ENCODE measurements at regions not wholly inside any gene's neighbourhood (a gene's known extent, or its start where the extent isn't known, plus 50 kb on each side); places are given as distances from the start of the nearest gene placed in this dataset.

DNA sequence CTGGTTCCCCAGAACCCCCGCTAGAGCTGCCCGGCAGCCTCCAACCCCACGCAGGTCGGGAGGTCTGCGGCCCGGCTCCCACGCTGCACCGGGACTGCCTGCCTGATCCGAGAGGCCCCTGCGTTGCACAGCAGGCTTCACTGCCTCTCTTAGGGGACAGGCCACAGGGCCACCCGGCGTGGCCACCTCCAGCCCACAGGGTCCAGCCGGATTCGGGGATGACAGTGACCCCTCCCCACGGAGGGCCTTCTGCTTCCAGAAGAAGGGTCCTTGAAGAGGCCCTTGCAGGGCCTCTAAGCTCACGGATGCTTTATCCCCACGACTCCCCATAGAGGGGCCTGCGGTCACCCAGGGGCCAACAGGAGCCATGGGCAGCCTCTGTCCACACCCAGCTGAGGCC, 66.1 kb upstream of the PPP1R26 start:
- TF ChIP-seq, protein P1, sequence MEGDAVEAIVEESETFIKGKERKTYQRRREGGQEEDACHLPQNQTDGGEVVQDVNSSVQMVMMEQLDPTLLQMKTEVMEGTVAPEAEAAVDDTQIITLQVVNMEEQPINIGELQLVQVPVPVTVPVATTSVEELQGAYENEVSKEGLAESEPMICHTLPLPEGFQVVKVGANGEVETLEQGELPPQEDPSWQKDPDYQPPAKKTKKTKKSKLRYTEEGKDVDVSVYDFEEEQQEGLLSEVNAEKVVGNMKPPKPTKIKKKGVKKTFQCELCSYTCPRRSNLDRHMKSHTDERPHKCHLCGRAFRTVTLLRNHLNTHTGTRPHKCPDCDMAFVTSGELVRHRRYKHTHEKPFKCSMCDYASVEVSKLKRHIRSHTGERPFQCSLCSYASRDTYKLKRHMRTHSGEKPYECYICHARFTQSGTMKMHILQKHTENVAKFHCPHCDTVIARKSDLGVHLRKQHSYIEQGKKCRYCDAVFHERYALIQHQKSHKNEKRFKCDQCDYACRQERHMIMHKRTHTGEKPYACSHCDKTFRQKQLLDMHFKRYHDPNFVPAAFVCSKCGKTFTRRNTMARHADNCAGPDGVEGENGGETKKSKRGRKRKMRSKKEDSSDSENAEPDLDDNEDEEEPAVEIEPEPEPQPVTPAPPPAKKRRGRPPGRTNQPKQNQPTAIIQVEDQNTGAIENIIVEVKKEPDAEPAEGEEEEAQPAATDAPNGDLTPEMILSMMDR (IDR thresholded peaks at IDR 0.05; ENCODE audit: extremely low read depth, low read depth, low read length) = no peak
- Histone ChIP-seq H3K4me2 (ENCODE audit: insufficient read depth, low read length) (no peak overlapping the region), H3K4me3 (ENCODE audit: insufficient read depth, low read length) (no peak overlapping the region), H3K27ac (ENCODE audit: low read depth, low read length) (no peak overlapping the region), H3K27me3 (ENCODE audit: insufficient read depth, low read length) (no peaks in the 10 kb centered on the region), H3K4me1 (ENCODE audit: insufficient read depth, low read length) (no peaks in the 10 kb centered on the region), H4K20me1 (ENCODE audit: insufficient read depth, low read length) (no peaks in the 10 kb centered on the region), H3K9me3 (ENCODE audit: low read depth, low read length) (no peaks in the 10 kb centered on the region), H3K79me2 (ENCODE audit: insufficient read depth, low read length) (no peaks in the 10 kb centered on the region), H2AFZ (ENCODE audit: low read length) (no peak overlapping the region), H3K36me3 (ENCODE audit: insufficient read depth, low read length) (no peaks in the 10 kb centered on the region)
- DNase-seq (ENCODE audit: insufficient read length, low spot score, missing footprints) = peak; percentile 64

- Histone ChIP-seq H3K4me1 (ENCODE audit: insufficient read depth, low read length) (no peaks in the 10 kb centered on the region), H3K4me3 (ENCODE audit: insufficient read depth, low read length) (no peak overlapping the region), H3K4me2 (ENCODE audit: insufficient read depth, low read length) (no peak overlapping the region), H3K79me2 (ENCODE audit: insufficient read depth, low read length) (no peaks in the 10 kb centered on the region), H3K27me3 (ENCODE audit: insufficient read depth, low read length) (no peaks in the 10 kb centered on the region), H3K36me3 (ENCODE audit: insufficient read depth, low read length) (no peaks in the 10 kb centered on the region), H3K9me3 (ENCODE audit: low read depth, low read length) (no peaks in the 10 kb centered on the region), H2AFZ (ENCODE audit: low read length) (no peak overlapping the region), H4K20me1 (ENCODE audit: insufficient read depth, low read length) (no peaks in the 10 kb centered on the region), H3K27ac (ENCODE audit: low read depth, low read length) (no peak overlapping the region)
- DNase-seq (ENCODE audit: insufficient read length, low spot score, missing footprints) = peak; percentile 66
- TF ChIP-seq, protein P1 (IDR thresholded peaks at IDR 0.05; ENCODE audit: extremely low read depth, low read depth, low read length) = no peak
Observed at GRCh38 chr9:135414293-135414692, 65.3 kb upstream of the PPP1R26 start.

GRCh38 chr9:135415586-135415985, 64.0 kb upstream of the PPP1R26 start:
- Histone ChIP-seq H3K79me2 (ENCODE audit: insufficient read depth, low read length) (no peaks in the 10 kb centered on the region), H3K9me3 (ENCODE audit: low read depth, low read length) (no peaks in the 10 kb centered on the region), H4K20me1 (ENCODE audit: insufficient read depth, low read length) (no peaks in the 10 kb centered on the region), H2AFZ (ENCODE audit: low read length) (no peak overlapping the region), H3K4me3 (ENCODE audit: insufficient read depth, low read length) (no peak overlapping the region), H3K27ac (ENCODE audit: low read depth, low read length) (no peak overlapping the region), H3K27me3 (ENCODE audit: insufficient read depth, low read length) (no peaks in the 10 kb centered on the region), H3K36me3 (ENCODE audit: insufficient read depth, low read length) (no peaks in the 10 kb centered on the region), H3K4me2 (ENCODE audit: insufficient read depth, low read length) (no peak overlapping the region), H3K4me1 (ENCODE audit: insufficient read depth, low read length) (no peaks in the 10 kb centered on the region)
- DNase-seq (ENCODE audit: insufficient read length, low spot score, missing footprints) = peak; percentile 48
- TF ChIP-seq, protein P1 (IDR thresholded peaks at IDR 0.05; ENCODE audit: extremely low read depth, low read depth, low read length) = no peak

- Histone ChIP-seq H3K36me3 (ENCODE audit: insufficient read depth, low read length) (no peaks in the 10 kb centered on the region), H2AFZ (ENCODE audit: low read length) (no peak overlapping the region), H3K4me2 (ENCODE audit: insufficient read depth, low read length) (no peak overlapping the region), H3K4me3 (ENCODE audit: insufficient read depth, low read length) (no peak overlapping the region), H3K27ac (ENCODE audit: low read depth, low read length) (no peak overlapping the region), H3K9me3 (ENCODE audit: low read depth, low read length) (no peaks in the 10 kb centered on the region), H3K79me2 (ENCODE audit: insufficient read depth, low read length) (no peaks in the 10 kb centered on the region), H3K27me3 (ENCODE audit: insufficient read depth, low read length) (no peaks in the 10 kb centered on the region), H3K4me1 (ENCODE audit: insufficient read depth, low read length) (no peaks in the 10 kb centered on the region), H4K20me1 (ENCODE audit: insufficient read depth, low read length) (no peaks in the 10 kb centered on the region)
- TF ChIP-seq, protein P1 (IDR thresholded peaks at IDR 0.05; ENCODE audit: extremely low read depth, low read depth, low read length) = no peak
- DNase-seq (ENCODE audit: insufficient read length, low spot score, missing footprints) = peak; percentile 69
Observed at GRCh38 chr9:135416664-135417290, 62.8 kb upstream of the PPP1R26 start.
